ENCODE measurements at regions not wholly inside any gene's neighbourhood (a gene's known extent, or its start where the extent isn't known, plus 50 kb on each side); places are given as distances from the start of the nearest gene placed in this dataset.
"Not testable (repeated sequence)": the region's sequence is repeated elsewhere in the genome, so short reads cannot be mapped to it uniquely, and the experiment has no call there.

DNA sequence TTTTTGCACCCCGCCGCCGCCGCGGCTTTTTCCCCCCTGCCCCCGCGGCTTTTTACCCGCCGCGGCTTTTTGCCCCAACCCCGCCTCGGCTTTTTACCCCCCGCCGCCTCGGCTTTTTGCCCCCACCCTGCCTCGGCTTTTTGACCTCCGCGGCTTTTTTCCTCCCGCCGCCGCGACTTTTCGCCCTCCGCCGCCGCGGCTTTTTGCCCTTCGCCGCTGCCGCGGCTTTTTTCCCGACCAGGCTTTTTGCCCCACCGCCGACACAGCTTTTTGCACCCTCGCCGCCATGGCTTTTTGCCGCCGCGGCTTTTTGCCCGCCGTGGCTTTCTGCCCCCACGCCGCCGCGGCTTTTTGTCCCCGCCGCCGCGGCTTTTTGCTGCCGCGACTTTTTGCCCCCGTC is 137.0 kb upstream of the TP53TG3D start:
- no peak for DNase-seq (ENCODE audit: low read depth in 2 of 2)

DNA sequence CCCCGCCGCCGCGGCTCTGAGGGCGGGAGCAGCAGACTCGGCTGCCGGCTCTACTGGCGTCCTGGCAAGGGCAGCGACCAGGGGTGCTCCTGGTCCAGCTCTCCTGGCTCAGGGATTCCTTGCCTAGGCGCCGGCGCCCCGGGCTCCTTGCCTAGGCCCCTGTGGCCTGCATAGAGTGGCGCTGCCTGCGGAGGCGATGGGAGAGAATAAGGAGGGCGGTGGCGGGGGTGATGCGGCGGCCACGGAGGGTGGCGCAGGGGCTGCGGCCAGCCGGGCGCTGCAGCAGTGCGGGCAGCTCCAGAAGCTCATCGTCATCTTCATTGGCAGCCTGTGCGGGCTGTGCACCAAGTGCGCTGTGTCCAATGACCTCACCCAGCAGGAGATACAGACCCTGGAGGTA is 136.6 kb upstream of the TP53TG3D start:
- not testable (repeated sequence) for DNase-seq (ENCODE audit: low read depth in 2 of 2)

- not testable (repeated sequence) for DNase-seq (ENCODE audit: low read depth in 2 of 2)
Measured at GRCh38 chr16:32120372-32120771, 132.7 kb upstream of the TP53TG3D start.

- DNase-seq (ENCODE audit: low read depth in 2 of 2) = not testable (repeated sequence)
Measured at GRCh38 chr16:32120779-32121178, 132.3 kb upstream of the TP53TG3D start.

DNA sequence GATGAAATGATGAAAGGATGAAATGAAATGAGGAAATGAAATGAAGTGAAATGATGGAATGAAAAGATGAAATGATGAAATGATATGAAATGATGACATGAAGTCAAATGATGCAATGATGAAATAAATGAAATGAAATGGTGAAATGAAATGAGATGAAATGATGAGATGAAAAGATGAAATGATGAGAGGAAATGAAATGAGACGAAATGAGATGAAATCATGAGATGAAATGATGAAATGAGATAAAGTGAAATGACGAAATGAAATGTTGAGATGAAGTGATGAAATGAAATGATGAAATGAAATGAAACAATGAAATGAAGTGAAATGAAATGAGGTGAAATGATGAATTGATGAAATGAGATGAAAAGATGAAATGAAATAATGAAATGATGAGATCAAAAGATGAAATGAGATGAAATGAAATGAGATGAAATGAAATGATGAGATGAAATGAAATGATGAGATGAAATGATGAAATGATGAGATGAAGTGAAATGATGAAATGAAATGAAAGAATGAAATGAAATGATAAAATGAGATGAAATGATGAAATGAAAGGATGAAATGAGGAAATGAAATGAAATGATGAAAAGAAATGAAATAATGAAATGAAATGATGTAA is 131.7 kb upstream of the TP53TG3D start:
- not testable (repeated sequence) for DNase-seq (ENCODE audit: low read depth in 2 of 2)

- DNase-seq (ENCODE audit: low read depth in 2 of 2) = not testable (repeated sequence)
Measured at GRCh38 chr16:32152434-32152833, 100.7 kb upstream of the TP53TG3D start.

DNA sequence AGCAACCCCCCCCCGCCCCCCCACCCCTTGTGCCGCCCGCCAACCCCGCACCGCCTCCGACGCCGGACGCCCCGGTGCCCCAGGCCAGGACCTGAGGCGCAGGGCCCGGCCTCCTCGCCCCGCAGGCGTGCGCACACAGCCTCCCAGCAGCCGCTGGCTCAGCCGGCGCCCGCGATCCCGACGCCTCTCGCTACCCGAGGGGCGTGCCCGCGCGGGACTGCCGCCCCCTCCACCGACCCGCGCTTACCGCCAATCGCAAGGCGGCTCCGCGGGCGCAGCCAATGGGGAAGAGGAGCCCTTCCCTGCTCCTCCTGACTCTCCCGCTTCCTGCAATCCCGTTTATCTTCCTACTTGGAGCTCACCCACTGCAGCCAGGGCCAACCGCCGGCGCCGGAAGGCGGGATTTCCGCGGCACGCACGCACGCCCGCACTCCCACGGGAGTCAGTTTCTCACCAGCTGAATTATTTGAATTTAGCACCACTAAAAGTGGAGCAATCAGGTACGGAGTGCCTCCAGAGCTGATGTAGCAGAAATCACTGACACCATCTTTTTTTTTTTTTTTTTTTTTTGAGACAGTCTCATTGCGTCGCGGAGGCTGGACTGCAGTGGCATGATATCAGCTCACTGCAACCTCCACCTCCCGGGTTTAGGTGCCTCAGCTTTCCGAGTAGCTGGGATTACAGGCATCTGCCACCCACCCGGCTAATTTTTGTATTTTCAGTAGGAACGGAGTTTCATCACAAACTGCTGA is 65.0 kb upstream of the TP53TG3D start:
- DNase-seq (ENCODE audit: low read depth in 2 of 2) = not testable (repeated sequence)

DNA sequence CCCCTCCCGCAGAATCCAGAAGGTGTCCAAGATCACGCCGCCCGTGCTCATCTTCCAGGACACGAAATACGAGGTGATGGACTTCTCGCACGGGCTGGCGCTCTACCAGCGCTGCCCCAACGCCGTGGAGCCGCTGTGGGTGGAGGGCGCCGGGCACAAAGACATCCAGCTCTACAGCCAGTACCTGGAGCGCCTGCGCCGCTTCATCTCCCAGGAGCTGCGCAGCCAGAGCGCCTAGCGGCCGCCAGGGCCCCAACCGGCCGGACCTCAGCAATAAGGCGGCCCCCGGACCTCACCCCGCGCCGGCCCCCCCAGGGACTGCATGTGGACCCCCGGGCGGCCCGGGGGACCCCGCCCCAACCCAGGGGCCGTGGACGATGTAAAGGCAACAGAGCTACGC is 50.5 kb upstream of the TP53TG3D start:
- DNase-seq (ENCODE audit: low read depth in 2 of 2) = not testable (repeated sequence)

Data from stimulated activated CD8-positive, alpha-beta memory T cell treated with anti-CD3 and anti-CD28 coated beads, Interleukin-15, amount 100 ng/mL, for 4 hours (primary cell).